Stomach (tissue), 4 donors: ENCODE measurements at regions not wholly inside any gene's neighbourhood (a gene's known extent, or its start where the extent isn't known, plus 50 kb on each side); places are given as distances from the start of the nearest gene placed in this dataset.

Experiments used
- EP300 ChIP-seq: sonication (generic); formaldehyde crosslinking; IDR thresholded peaks from one replicate; pipeline ENCODE4 v1.6.1; 2017; ENCODE audit warnings: antibody characterized with exemption
- POLR2A ChIP-seq, 4 donors: fragments of 450-650 bp; IDR thresholded peaks; one replicate each; pipeline ENCODE4 v1.6.1; 2016; ENCODE audit warnings: antibody characterized with exemption in 4 of 4, control low read depth in 2 of 4, mild to moderate bottlenecking in 1 of 4, moderate library complexity in 1 of 4
- POLR2AphosphoS5 ChIP-seq, 3 donors: sonication (generic); formaldehyde crosslinking; IDR thresholded peaks; one replicate each; pipeline ENCODE4 v1.6.1; 2016; ENCODE audit warnings: antibody characterized with exemption in 3 of 3
- TF ChIP-seq, protein P1 (sequence below), 7 experiments: fragments of 450-650 bp in 4 of 7; fragments of 200-600 bp in 3 of 7; sonication (generic) in 3 of 7; IDR thresholded peaks; one replicate each; pipeline ENCODE4 v1.5.1; 2016 to 2019; ENCODE audit warnings: antibody characterized with exemption in 7 of 7, control low read depth in 2 of 7, mild to moderate bottlenecking in 1 of 7

DNA sequence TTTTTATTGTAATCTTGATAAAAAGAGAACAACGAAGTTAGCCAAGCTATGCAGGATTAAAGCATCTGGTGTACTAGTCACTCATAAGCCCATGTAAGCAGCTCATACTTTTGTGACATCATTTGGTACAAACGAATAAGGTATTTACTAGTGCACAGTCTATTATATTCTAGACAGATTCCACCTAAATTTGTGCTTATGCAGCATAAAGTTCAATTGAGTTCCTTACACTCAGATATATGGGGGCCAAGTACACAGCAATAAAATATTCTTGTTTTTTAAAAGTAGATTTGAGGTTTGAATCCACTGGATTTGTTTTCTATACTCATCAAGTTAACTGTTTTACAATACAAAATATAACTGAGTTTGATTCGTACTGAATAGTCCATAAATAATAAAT lies 1621.2 kb downstream of the MAT2B start:
- TF ChIP-seq, protein P1, sequence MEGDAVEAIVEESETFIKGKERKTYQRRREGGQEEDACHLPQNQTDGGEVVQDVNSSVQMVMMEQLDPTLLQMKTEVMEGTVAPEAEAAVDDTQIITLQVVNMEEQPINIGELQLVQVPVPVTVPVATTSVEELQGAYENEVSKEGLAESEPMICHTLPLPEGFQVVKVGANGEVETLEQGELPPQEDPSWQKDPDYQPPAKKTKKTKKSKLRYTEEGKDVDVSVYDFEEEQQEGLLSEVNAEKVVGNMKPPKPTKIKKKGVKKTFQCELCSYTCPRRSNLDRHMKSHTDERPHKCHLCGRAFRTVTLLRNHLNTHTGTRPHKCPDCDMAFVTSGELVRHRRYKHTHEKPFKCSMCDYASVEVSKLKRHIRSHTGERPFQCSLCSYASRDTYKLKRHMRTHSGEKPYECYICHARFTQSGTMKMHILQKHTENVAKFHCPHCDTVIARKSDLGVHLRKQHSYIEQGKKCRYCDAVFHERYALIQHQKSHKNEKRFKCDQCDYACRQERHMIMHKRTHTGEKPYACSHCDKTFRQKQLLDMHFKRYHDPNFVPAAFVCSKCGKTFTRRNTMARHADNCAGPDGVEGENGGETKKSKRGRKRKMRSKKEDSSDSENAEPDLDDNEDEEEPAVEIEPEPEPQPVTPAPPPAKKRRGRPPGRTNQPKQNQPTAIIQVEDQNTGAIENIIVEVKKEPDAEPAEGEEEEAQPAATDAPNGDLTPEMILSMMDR (IDR thresholded peaks at IDR 0.05), result no peak
- TF ChIP-seq POLR2AphosphoS5 (IDR thresholded peaks at IDR 0.05) (no peak), POLR2A (IDR thresholded peaks at IDR 0.05) (no peak), EP300 (no peak)
